Endodermal cell (in vitro differentiated cells): ENCODE measurements at regions not wholly inside any gene's neighbourhood (a gene's known extent, or its start where the extent isn't known, plus 50 kb on each side); places are given as distances from the start of the nearest gene placed in this dataset.

ENCODE experiments used
- DNase-seq: peaks from one replicate; pipeline ENCODE4 v3.0.0-alpha.2; 2017
- H3K27ac ChIP-seq: 2 replicates; pipeline ENCODE4 v1.5.1; 2013; ENCODE audit warnings: mild to moderate bottlenecking, low read depth, low read length, moderate library complexity
- H3K27me3 ChIP-seq: 2 replicates; pipeline ENCODE4 v1.6.1; 2013; ENCODE audit warnings: mild to moderate bottlenecking, low read length, moderate library complexity; ENCODE audit not compliant: insufficient read depth, control insufficient read depth, poor library complexity, severe bottlenecking
- H3K36me3 ChIP-seq: 2 replicates; pipeline ENCODE4 v1.7.0; 2013; ENCODE audit warnings: mild to moderate bottlenecking, low read length, moderate library complexity; ENCODE audit not compliant: control insufficient read depth, insufficient read depth
- H3K4me1 ChIP-seq: one replicate; pipeline ENCODE4 v1.7.0; 2013; ENCODE audit warnings: low read length; ENCODE audit not compliant: control insufficient read depth, insufficient read depth
- H3K4me3 ChIP-seq: 2 replicates; pipeline ENCODE4 v1.5.1; 2013; ENCODE audit warnings: mild to moderate bottlenecking, low read length, moderate library complexity
- H3K9ac ChIP-seq: 2 replicates; pipeline ENCODE4 v1.6.1; 2013; ENCODE audit warnings: mild to moderate bottlenecking, low read length, moderate library complexity; ENCODE audit not compliant: poor library complexity, severe bottlenecking; ENCODE audit errors: extremely low read depth
- H3K9me3 ChIP-seq: 2 replicates; pipeline ENCODE4 v1.6.1; 2013; ENCODE audit warnings: mild to moderate bottlenecking, low read length, moderate library complexity; ENCODE audit not compliant: control insufficient read depth
- H3K27ac Mint-ChIP-seq: 2 replicates; pipeline ENCODE4 v1.8.0; 2020; ENCODE audit warnings: mixed read lengths
- H3K27me3 Mint-ChIP-seq: 2 replicates; pipeline ENCODE4 v1.8.0; 2021; ENCODE audit warnings: mild to moderate bottlenecking, mixed read lengths; ENCODE audit not compliant: insufficient read depth
- H3K36me3 Mint-ChIP-seq: 2 replicates; pipeline ENCODE4 v1.8.0; 2020; ENCODE audit warnings: low read depth, mixed read lengths
- H3K4me1 Mint-ChIP-seq: 2 replicates; pipeline ENCODE4 v1.8.0; 2020; ENCODE audit warnings: mixed read lengths
- H3K4me3 Mint-ChIP-seq: 2 replicates; pipeline ENCODE4 v1.8.0; 2020; ENCODE audit warnings: mild to moderate bottlenecking, moderate library complexity, mixed read lengths
- H3K9me3 Mint-ChIP-seq: 2 replicates; pipeline ENCODE4 v1.8.0; 2020; ENCODE audit warnings: mild to moderate bottlenecking, mixed read lengths
- WGBS, 2 experiments: methylation state at CpG; one replicate each; pipeline versions ENCODE4 v1.1.5 to v1.1.7; 2013; ENCODE audit warnings: missing lambda C conversion rate in 2 of 2, mixed read lengths in 1 of 2; ENCODE audit not compliant: insufficient coverage in 1 of 2, insufficient read length in 1 of 2; 5-methylcytosine and 5-hydroxymethylcytosine counted together
- TF ChIP-seq, protein P1 (sequence below): fragments of 200-600 bp; sonication (generic); conservative IDR thresholded peaks from 2 replicates; pipeline ENCODE4 v1.5.0; 2021; ENCODE audit warnings: antibody characterized with exemption, mild to moderate bottlenecking

DNA sequence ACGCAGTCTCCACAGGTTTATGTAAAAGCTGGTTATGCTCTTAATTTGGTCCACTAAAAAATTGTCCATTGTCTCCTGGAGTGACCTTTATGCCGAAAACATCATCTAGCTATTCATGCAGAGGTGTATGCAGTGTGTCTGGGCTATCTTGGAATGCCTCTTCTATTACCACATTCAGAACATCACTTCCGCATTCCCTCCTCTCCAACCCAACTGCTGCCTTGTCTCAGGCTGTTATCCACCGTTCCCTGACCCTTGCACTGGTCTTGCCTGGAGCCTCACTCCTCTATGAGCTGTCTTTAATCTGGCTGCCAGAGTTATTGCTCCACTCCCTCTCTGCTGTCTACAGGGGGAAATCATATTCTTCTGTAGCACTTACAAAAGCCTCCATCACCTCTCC, 214.1 kb upstream of the ANKRD55 start:
- Mint-ChIP-seq H3K4me1 (no peaks in the 10 kb centered on the region), H3K27ac (no peak overlapping the region), H3K9me3 (no peaks in the 10 kb centered on the region)

DNA sequence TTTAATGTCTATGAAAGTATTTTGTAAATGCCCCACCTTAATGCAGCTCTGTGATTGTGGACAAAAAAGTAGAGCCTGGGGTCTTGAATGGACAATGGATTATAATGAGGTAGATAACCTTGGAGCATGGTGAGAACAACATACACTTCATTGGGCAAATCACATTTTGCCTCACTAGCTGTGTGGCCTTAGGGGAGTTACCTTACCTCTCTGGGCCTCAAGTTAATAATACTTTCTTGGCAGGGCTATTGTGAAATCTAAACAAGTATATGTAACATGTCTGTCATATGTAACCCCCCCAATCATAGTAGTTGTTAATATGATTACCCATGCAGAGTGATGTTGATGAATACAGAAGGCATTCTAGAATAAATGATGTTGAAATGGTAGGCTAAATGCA, 213.6 kb upstream of the ANKRD55 start:
- H3K36me3 Mint-ChIP-seq, result no peaks in the 10 kb centered on the region
- TF ChIP-seq, protein P1, sequence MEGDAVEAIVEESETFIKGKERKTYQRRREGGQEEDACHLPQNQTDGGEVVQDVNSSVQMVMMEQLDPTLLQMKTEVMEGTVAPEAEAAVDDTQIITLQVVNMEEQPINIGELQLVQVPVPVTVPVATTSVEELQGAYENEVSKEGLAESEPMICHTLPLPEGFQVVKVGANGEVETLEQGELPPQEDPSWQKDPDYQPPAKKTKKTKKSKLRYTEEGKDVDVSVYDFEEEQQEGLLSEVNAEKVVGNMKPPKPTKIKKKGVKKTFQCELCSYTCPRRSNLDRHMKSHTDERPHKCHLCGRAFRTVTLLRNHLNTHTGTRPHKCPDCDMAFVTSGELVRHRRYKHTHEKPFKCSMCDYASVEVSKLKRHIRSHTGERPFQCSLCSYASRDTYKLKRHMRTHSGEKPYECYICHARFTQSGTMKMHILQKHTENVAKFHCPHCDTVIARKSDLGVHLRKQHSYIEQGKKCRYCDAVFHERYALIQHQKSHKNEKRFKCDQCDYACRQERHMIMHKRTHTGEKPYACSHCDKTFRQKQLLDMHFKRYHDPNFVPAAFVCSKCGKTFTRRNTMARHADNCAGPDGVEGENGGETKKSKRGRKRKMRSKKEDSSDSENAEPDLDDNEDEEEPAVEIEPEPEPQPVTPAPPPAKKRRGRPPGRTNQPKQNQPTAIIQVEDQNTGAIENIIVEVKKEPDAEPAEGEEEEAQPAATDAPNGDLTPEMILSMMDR, result no peak
- no peaks in the 10 kb centered on the region for H3K9me3 Mint-ChIP-seq
- H3K9ac ChIP-seq, result no peak overlapping the region
- H3K4me1 ChIP-seq, result no peaks in the 10 kb centered on the region
- no peak overlapping the region for H3K27ac Mint-ChIP-seq
- no peak overlapping the region for H3K27ac ChIP-seq
- H3K27me3 ChIP-seq, result no peaks in the 10 kb centered on the region
- H3K4me3 Mint-ChIP-seq, result no peak overlapping the region
- DNase-seq, result no peak
- no peaks in the 10 kb centered on the region for H3K4me1 Mint-ChIP-seq
- no peak overlapping the region for H3K4me3 ChIP-seq
- H3K27me3 Mint-ChIP-seq, result peaks cover 8% of the 10 kb centered on the region
- no peaks in the 10 kb centered on the region for H3K9me3 ChIP-seq
- H3K36me3 ChIP-seq, result no peaks in the 10 kb centered on the region

More for the DNA sequence above, 214.1 kb upstream of the ANKRD55 start:
- Histone ChIP-seq H3K4me3 (no peak overlapping the region), H3K27ac (no peak overlapping the region), H3K9ac (no peak overlapping the region), H3K36me3 (no peaks in the 10 kb centered on the region), H3K27me3 (no peaks in the 10 kb centered on the region), H3K9me3 (no peaks in the 10 kb centered on the region), H3K4me1 (no peaks in the 10 kb centered on the region)
- TF ChIP-seq, protein P1, result no peak
- H3K36me3 Mint-ChIP-seq, result no peaks in the 10 kb centered on the region
- no peak for DNase-seq
- H3K27me3 Mint-ChIP-seq, result peaks cover 8% of the 10 kb centered on the region
- 93 to 95% methylated on average over 3 to 4 of the region's 4 CpGs for WGBS, 2 experiments
- no peak overlapping the region for H3K4me3 Mint-ChIP-seq

DNA sequence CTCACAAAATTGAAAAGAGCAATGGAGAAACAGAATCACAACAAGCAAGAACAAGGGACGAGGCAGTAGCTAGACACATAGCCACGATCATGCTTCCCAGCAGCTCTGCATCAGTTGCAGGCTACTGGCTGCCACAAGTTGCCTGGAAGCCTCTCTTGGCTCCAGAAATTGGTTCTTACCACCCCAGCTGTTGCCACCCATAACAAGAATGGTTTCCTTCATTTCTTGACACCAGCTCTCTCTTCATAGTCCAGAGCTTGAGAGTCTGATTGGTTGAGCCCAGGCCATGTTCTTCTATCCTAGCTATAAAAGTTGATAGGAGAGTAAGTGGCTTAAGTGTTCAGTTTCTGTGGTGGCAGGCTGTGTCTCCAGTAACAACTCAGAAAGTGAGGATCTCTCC, 210.7 kb upstream of the ANKRD55 start:
- no peaks in the 10 kb centered on the region for H3K27me3 ChIP-seq
- no peak for DNase-seq
- 94% methylated on average over 2 of the region's 2 CpGs for WGBS, 2 experiments
- H3K36me3 Mint-ChIP-seq, result no peaks in the 10 kb centered on the region
- H3K9me3 Mint-ChIP-seq, result no peaks in the 10 kb centered on the region
- no peak overlapping the region for H3K4me3 Mint-ChIP-seq
- TF ChIP-seq, protein P1, result no peak
- no peaks in the 10 kb centered on the region for H3K9me3 ChIP-seq
- no peak overlapping the region for H3K27ac ChIP-seq
- H3K4me1 ChIP-seq, result no peaks in the 10 kb centered on the region
- no peak overlapping the region for H3K27ac Mint-ChIP-seq
- no peaks in the 10 kb centered on the region for H3K4me1 Mint-ChIP-seq
- H3K4me3 ChIP-seq, result no peak overlapping the region
- no peak overlapping the region for H3K9ac ChIP-seq
- no peaks in the 10 kb centered on the region for H3K36me3 ChIP-seq
- H3K27me3 Mint-ChIP-seq, result peaks cover 6% of the 10 kb centered on the region
